ENCODE measurements at regions not wholly inside any gene's neighbourhood (a gene's known extent, or its start where the extent isn't known, plus 50 kb on each side); places are given as distances from the start of the nearest gene placed in this dataset.

DNA sequence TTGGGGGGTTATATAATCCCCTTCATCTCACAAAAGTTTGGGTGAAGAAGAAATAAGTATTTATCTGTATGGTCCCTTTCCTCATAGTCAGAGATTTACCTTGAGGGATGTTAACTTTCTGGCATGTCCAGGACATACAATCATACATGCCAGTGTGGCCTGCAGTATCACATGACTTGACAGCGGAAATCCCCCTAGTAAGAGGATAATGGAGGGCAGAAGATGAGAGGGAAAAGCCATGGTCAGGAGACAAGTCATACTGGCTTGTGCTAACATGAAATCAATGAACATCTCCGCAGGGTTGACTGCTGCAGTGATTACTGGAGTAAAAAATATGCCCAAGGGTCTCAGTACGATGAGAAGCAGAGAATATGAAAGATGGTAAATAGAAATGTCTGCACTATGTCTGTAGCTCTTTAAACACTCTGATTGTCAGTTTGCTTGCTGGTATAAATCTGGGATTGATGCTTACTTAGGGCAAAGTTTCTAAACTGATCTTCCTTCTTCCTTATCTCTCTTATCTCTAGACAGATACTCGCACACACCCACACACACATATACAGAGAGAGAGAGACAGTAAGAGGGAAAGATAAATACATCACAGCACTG lies 1385.6 kb upstream of the ADGRL3 start:
- TF ChIP-seq, protein P1, sequence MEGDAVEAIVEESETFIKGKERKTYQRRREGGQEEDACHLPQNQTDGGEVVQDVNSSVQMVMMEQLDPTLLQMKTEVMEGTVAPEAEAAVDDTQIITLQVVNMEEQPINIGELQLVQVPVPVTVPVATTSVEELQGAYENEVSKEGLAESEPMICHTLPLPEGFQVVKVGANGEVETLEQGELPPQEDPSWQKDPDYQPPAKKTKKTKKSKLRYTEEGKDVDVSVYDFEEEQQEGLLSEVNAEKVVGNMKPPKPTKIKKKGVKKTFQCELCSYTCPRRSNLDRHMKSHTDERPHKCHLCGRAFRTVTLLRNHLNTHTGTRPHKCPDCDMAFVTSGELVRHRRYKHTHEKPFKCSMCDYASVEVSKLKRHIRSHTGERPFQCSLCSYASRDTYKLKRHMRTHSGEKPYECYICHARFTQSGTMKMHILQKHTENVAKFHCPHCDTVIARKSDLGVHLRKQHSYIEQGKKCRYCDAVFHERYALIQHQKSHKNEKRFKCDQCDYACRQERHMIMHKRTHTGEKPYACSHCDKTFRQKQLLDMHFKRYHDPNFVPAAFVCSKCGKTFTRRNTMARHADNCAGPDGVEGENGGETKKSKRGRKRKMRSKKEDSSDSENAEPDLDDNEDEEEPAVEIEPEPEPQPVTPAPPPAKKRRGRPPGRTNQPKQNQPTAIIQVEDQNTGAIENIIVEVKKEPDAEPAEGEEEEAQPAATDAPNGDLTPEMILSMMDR (IDR thresholded peaks at IDR 0.05): no peak
- no peak for TF ChIP-seq POLR2A (IDR thresholded peaks at IDR 0.05)

Measured in right lobe of liver (tissue), 4 donors.